ENCODE measurements at regions not wholly inside any gene's neighbourhood (a gene's known extent, or its start where the extent isn't known, plus 50 kb on each side); places are given as distances from the start of the nearest gene placed in this dataset.

DNA sequence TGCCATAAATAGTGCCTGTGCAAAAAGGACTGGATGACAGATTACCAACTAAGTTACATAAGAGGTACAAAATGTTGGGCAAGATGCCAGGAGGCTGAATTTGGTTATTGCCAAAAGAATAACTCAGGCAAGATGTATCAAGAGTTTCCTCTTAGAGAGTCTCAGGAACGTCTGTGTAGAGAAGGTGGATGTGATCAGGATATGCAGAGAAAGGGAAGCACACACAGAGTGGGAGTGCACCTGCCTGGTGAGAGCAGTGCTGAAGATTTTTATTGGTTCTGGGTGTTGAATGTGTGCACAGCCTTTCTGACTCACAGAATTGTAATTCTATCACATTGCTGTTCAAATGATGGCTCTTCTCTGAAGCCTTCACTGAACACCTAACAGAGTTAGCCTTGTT is 156.8 kb upstream of the HS3ST1 start:
- H3K27me3 ChIP-seq (replicated peaks in 1 of 7) = no peaks in the 10 kb centered on the region
- H3K4me1 ChIP-seq = no peaks in the 10 kb centered on the region
- H3K4me3 ChIP-seq = no peak overlapping the region
- 4 to 18% (median 9%) methylated on average over 1 of the region's 1 CpG for WGBS, 5 donors
- H3K27ac ChIP-seq = no peak overlapping the region
- no peaks in the 10 kb centered on the region for H3K36me3 ChIP-seq
- H3K9me3 ChIP-seq = peaks cover 0 to 18% (median 11%) of the 10 kb centered on the region in 8 donors
- TF ChIP-seq, protein P1, sequence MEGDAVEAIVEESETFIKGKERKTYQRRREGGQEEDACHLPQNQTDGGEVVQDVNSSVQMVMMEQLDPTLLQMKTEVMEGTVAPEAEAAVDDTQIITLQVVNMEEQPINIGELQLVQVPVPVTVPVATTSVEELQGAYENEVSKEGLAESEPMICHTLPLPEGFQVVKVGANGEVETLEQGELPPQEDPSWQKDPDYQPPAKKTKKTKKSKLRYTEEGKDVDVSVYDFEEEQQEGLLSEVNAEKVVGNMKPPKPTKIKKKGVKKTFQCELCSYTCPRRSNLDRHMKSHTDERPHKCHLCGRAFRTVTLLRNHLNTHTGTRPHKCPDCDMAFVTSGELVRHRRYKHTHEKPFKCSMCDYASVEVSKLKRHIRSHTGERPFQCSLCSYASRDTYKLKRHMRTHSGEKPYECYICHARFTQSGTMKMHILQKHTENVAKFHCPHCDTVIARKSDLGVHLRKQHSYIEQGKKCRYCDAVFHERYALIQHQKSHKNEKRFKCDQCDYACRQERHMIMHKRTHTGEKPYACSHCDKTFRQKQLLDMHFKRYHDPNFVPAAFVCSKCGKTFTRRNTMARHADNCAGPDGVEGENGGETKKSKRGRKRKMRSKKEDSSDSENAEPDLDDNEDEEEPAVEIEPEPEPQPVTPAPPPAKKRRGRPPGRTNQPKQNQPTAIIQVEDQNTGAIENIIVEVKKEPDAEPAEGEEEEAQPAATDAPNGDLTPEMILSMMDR (IDR thresholded peaks at IDR 0.05 in 8 of 11, conservative IDR thresholded peaks at IDR 0.05 in 3 of 11) = no peak
- TF ChIP-seq POLR2AphosphoS5 (IDR thresholded peaks at IDR 0.05) = no peak
- TF ChIP-seq POLR2A (IDR thresholded peaks at IDR 0.05) = no peak
- intact Hi-C loops (cut with DNase I; ENCODE audit: low total_unique reads) = no loop called here
- no peak for DNase-seq

DNA sequence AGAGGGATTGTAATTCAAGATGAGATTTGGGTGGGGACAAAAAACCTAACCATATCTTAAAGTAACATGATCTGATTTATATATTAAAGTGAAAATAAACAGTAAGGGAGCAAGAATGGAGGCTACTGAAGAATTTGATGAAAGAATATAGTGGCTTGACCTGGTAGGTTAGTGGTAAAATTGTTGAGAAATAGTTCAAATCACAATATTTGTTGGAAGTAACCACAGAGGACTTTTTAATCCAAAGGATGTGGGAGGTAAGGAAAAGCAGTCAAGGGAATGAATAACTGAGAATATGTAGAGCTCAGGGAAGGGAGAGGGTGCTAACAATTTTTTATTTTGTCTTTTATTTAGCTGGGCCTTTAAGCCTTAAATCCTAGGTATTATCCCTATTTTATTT is 139.8 kb upstream of the HS3ST1 start:
- no peaks in the 10 kb centered on the region for H3K4me1 ChIP-seq

DNA sequence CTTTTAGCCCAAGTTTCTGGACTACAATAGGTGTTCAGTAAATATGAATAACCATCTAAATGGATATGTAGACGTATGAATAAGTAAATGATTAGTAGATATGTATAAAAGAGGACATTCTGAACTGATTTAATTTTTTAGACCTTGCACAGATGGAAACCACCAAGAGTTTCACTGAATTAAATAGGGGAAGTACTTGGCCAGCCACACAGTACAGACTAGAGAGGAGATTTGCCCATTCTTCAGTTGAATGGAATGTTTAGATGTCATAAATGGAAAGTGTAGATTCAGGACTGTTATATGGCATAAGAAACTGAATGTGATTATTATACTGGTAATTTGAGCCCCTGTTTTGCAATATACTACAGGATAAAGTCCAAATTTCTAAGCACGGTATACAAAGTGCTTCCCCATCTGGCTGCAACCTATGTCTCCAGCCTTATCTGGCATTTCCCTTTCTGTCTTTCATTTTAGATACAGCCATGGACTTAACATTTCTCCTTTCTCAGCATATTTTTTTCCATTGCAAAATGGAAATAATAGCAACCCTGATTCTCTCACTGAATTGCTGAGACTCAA is 137.8 kb upstream of the HS3ST1 start:
- H3K4me1 ChIP-seq = no peaks in the 10 kb centered on the region
- no peak overlapping the region for H3K4me3 ChIP-seq
- peaks cover 0 to 4% (median 0%) of the 10 kb centered on the region in 8 donors for H3K9me3 ChIP-seq
- no peaks in the 10 kb centered on the region for H3K36me3 ChIP-seq
- no peaks in the 10 kb centered on the region for H3K27me3 ChIP-seq (replicated peaks in 1 of 7)
- WGBS, 5 donors = 53 to 69% (median 68%) methylated on average over 2 of the region's 2 CpGs
- intact Hi-C loops (cut with DNase I; ENCODE audit: low total_unique reads) = no loop called here
- TF ChIP-seq, protein P1 (IDR thresholded peaks at IDR 0.05 in 8 of 11, conservative IDR thresholded peaks at IDR 0.05 in 3 of 11) = no peak
- no peak for TF ChIP-seq POLR2A (IDR thresholded peaks at IDR 0.05)
- TF ChIP-seq POLR2AphosphoS5 (IDR thresholded peaks at IDR 0.05) = no peak
- no peak overlapping the region for H3K27ac ChIP-seq
- DNase-seq = no peak

More for the DNA sequence above, 139.8 kb upstream of the HS3ST1 start:
- no peak for DNase-seq
- Histone ChIP-seq H3K27me3 (replicated peaks in 1 of 7) (no peaks in the 10 kb centered on the region), H3K27ac (no peak overlapping the region), H3K9me3 (peaks cover 0 to 4% (median 0%) of the 10 kb centered on the region in 8 donors), H3K4me3 (no peak overlapping the region), H3K36me3 (no peaks in the 10 kb centered on the region)
- TF ChIP-seq POLR2AphosphoS5 (IDR thresholded peaks at IDR 0.05) = no peak
- TF ChIP-seq, protein P1 (IDR thresholded peaks at IDR 0.05 in 8 of 11, conservative IDR thresholded peaks at IDR 0.05 in 3 of 11) = no peak
- no peak for TF ChIP-seq POLR2A (IDR thresholded peaks at IDR 0.05)
- intact Hi-C loops (cut with DNase I; ENCODE audit: low total_unique reads) = no loop called here

DNA sequence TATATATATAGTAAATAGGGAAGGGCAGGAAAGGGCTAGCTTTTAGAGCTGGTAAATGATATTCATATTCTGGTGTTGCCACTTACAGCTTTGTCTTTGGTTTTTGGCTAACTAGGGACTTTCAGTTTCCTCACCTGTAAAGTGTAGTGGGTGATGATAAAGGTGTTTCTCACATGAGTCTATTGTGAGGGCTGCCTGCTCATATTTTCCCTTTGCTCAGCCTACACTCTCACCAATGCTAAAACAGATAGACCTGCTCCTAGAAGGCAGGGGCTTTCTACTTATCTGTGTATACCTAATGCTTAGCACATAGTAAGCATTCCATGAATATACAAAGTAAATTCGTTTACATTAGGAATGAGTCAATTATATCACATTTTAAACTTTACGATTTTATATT is 137.2 kb upstream of the HS3ST1 start:
- no peaks in the 10 kb centered on the region for H3K27me3 ChIP-seq (replicated peaks in 1 of 7)
- intact Hi-C loops (cut with DNase I; ENCODE audit: low total_unique reads) = no loop called here
- no peak for DNase-seq
- no peaks in the 10 kb centered on the region for H3K4me1 ChIP-seq
- 80 to 93% (median 87%) methylated on average over 2 of the region's 2 CpGs for WGBS, 5 donors
- no peaks in the 10 kb centered on the region for H3K36me3 ChIP-seq
- no peak for TF ChIP-seq POLR2AphosphoS5 (IDR thresholded peaks at IDR 0.05)
- TF ChIP-seq, protein P1 (IDR thresholded peaks at IDR 0.05 in 8 of 11, conservative IDR thresholded peaks at IDR 0.05 in 3 of 11) = no peak
- no peak for TF ChIP-seq POLR2A (IDR thresholded peaks at IDR 0.05)
- H3K9me3 ChIP-seq = peaks cover 0 to 4% (median 0%) of the 10 kb centered on the region in 8 donors
- H3K4me3 ChIP-seq = no peak overlapping the region
- H3K27ac ChIP-seq = no peak overlapping the region
